GM23248 (cell line): ENCODE measurements at regions not wholly inside any gene's neighbourhood (a gene's known extent, or its start where the extent isn't known, plus 50 kb on each side); places are given as distances from the start of the nearest gene placed in this dataset.
A peak's percentile ranks its signal among the peaks of the same experiment; 100 is the strongest.

Source experiments
- DNase-seq: peaks from one replicate; pipeline ENCODE4 v3.0.0-alpha.2; 2015
- H2AFZ ChIP-seq: fragments of 200-600 bp; sonication (generic); 2 replicates; pipeline ENCODE4 v1.6.1; 2016; ENCODE audit warnings: antibody characterized with exemption
- H3F3A ChIP-seq: fragments of 200-600 bp; sonication (generic); 2 replicates; pipeline ENCODE4 v1.6.1; 2016; ENCODE audit warnings: mild to moderate bottlenecking, antibody characterized with exemption, mixed run types; ENCODE audit not compliant: insufficient read depth
- H3K27ac ChIP-seq: fragments of 200-600 bp; sonication (generic); 2 replicates; pipeline ENCODE4 v1.5.1; 2016; ENCODE audit warnings: mild to moderate bottlenecking
- H3K27me3 ChIP-seq: fragments of 200-600 bp; sonication (generic); replicated peaks from 2 replicates; pipeline ENCODE4 v1.6.1; 2016; ENCODE audit warnings: mild to moderate bottlenecking; ENCODE audit not compliant: insufficient read depth
- H3K36me3 ChIP-seq: fragments of 200-600 bp; sonication (generic); 2 replicates; pipeline ENCODE4 v1.6.1; 2016; ENCODE audit warnings: low read depth, mild to moderate bottlenecking
- H3K4me1 ChIP-seq: fragments of 200-600 bp; sonication (generic); 2 replicates; pipeline ENCODE4 v1.6.1; 2016; ENCODE audit warnings: mild to moderate bottlenecking; ENCODE audit not compliant: insufficient read depth
- H3K4me2 ChIP-seq: fragments of 200-600 bp; sonication (generic); one replicate; pipeline ENCODE4 v1.6.1; 2016; ENCODE audit warnings: mild to moderate bottlenecking; ENCODE audit not compliant: unreplicated experiment
- H3K4me3 ChIP-seq: fragments of 200-600 bp; sonication (generic); 2 replicates; pipeline ENCODE4 v1.5.1; 2016; ENCODE audit warnings: mild to moderate bottlenecking
- H3K79me2 ChIP-seq: fragments of 200-600 bp; sonication (generic); 2 replicates; pipeline ENCODE4 v1.6.1; 2016; ENCODE audit warnings: mild to moderate bottlenecking; ENCODE audit not compliant: insufficient read depth
- H3K9ac ChIP-seq: fragments of 200-600 bp; sonication (generic); 2 replicates; pipeline ENCODE4 v1.6.1; 2016; ENCODE audit warnings: mild to moderate bottlenecking
- H3K9me2 ChIP-seq: fragments of 200-600 bp; sonication (generic); 2 replicates; pipeline ENCODE4 v1.6.1; 2016; ENCODE audit warnings: mixed run types, mild to moderate bottlenecking, moderate library complexity; ENCODE audit not compliant: insufficient read depth
- H3K9me3 ChIP-seq: fragments of 200-600 bp; sonication (generic); one replicate; pipeline ENCODE4 v1.6.1; 2017; ENCODE audit warnings: low read depth
- H4K20me1 ChIP-seq: fragments of 200-600 bp; sonication (generic); 2 replicates; pipeline ENCODE4 v1.6.0; 2016; ENCODE audit not compliant: insufficient read depth
- EZH2 ChIP-seq: fragments of 200-600 bp; sonication (generic); IDR thresholded peaks from 2 replicates; pipeline ENCODE4 v1.6.1; 2018; ENCODE audit warnings: antibody characterized with exemption, mild to moderate bottlenecking; ENCODE audit not compliant: insufficient read depth, poor library complexity, severe bottlenecking
- EZH2phosphoT487 ChIP-seq: fragments of 200-600 bp; sonication (generic); IDR thresholded peaks from 2 replicates; pipeline ENCODE4 v1.6.1; 2018; ENCODE audit warnings: antibody characterized with exemption, moderate library complexity, mild to moderate bottlenecking, low read depth; ENCODE audit not compliant: insufficient read depth
- WGBS, 2 experiments: methylation state at CpG; one replicate each; pipeline ENCODE4 v1.1.6; 2015 to 2017; ENCODE audit warnings: low lambda C conversion rate in 2 of 2, low coverage in 1 of 2; ENCODE audit errors: missing lambda C conversion rate in 2 of 2; 5-methylcytosine and 5-hydroxymethylcytosine counted together
- in situ Hi-C: fragments of 300-500 bp; cut with MboI; formaldehyde crosslinking; loops from 2 replicates; pipeline ENCODE4 v1.15.0; 2020

DNA sequence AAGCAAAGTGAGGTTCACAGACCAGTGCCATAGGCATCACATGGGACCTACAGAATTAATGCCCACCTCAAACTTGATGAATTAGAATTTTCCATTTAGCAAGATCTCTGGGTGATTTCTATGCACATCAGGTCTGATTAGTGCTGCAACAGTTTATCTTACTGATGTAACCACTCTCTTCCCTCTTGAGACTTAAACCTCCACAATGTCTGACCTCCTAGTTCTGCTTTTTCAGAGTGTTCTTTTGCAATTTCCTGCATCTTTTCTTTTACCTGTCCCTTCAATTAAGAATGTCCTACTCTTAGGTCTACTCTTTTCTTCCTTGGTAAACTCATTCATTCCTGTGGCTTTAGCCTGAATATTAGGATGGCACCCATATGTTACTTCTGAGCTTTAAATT, 615.3 kb downstream of the TFAP2A start:
- H3K79me2 ChIP-seq, result no peaks in the 10 kb centered on the region
- no peak overlapping the region for H2AFZ ChIP-seq
- no peaks in the 10 kb centered on the region for H3F3A ChIP-seq
- no peak for DNase-seq
- H3K9me3 ChIP-seq, result no peaks in the 10 kb centered on the region
- no peak overlapping the region for H3K4me3 ChIP-seq
- TF ChIP-seq EZH2phosphoT487, result no peak
- TF ChIP-seq EZH2, result no peak
- in situ Hi-C loops, result no loop called here
- H3K4me1 ChIP-seq, result no peaks in the 10 kb centered on the region
- no peak overlapping the region for H3K9ac ChIP-seq
- H3K9me2 ChIP-seq, result no peaks in the 10 kb centered on the region
- H3K4me2 ChIP-seq, result no peak overlapping the region
- H3K36me3 ChIP-seq, result no peaks in the 10 kb centered on the region
- no peak overlapping the region for H3K27ac ChIP-seq
- H4K20me1 ChIP-seq, result no peaks in the 10 kb centered on the region
- H3K27me3 ChIP-seq, result no peaks in the 10 kb centered on the region

DNA sequence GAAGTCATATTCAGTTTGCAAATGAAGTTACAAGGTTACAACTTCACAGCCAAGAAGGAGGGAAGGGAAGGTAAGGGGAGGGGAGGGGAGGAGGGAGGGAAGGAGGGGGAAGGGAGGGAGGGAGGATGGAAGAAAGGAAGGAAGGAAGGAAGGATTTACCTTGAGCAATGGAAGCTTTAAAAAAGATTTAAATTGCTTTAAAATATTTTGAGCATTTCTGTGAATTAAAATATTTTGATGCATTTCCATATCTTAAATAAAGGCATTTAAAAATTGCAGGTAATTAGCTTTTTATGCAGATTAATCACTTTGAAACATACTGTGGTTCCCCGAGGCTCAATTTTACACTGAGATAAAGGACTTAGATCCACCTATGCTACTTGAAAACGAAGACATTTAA, 618.0 kb downstream of the TFAP2A start:
- no peak overlapping the region for H3K9ac ChIP-seq
- in situ Hi-C loops, result no loop called here
- H3K9me3 ChIP-seq, result no peaks in the 10 kb centered on the region
- H3K27ac ChIP-seq, result no peak overlapping the region
- H3F3A ChIP-seq, result no peaks in the 10 kb centered on the region
- H3K9me2 ChIP-seq, result no peaks in the 10 kb centered on the region
- H3K27me3 ChIP-seq, result no peaks in the 10 kb centered on the region
- H2AFZ ChIP-seq, result no peak overlapping the region
- TF ChIP-seq EZH2, result no peak
- no peak for TF ChIP-seq EZH2phosphoT487
- no peaks in the 10 kb centered on the region for H4K20me1 ChIP-seq
- H3K79me2 ChIP-seq, result no peaks in the 10 kb centered on the region
- no peaks in the 10 kb centered on the region for H3K36me3 ChIP-seq
- no peak for DNase-seq
- WGBS, 2 experiments, result 9 to 17% methylated on average over 2 of the region's 2 CpGs
- H3K4me3 ChIP-seq, result no peak overlapping the region
- H3K4me2 ChIP-seq, result no peak overlapping the region
- H3K4me1 ChIP-seq, result no peaks in the 10 kb centered on the region

DNA sequence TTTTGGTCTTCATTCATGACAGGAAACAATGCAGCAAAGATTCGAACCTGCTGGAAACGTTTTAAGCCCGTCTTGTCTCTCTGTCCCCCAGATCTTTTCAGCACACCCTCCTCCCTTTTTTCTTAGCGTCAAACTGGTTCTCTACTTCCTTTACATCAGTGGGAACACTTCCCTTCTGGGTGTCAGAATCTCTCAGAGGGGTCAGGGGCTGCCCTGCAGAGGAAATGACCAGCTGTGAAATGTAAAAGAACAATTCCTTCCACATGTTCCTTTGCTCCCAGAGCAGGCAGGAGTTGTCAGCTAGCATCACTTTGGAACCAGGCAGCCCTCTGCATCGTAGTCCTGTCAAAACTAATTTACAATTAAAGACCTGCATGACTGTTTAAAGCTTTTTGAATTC, 619.0 kb downstream of the TFAP2A start:
- H3K36me3 ChIP-seq, result no peaks in the 10 kb centered on the region
- H3K4me3 ChIP-seq, result no peak overlapping the region
- no peaks in the 10 kb centered on the region for H3K4me1 ChIP-seq
- 21 to 34% methylated on average over 5 of the region's 5 CpGs for WGBS, 2 experiments
- H2AFZ ChIP-seq, result no peak overlapping the region
- H3K9me3 ChIP-seq, result no peaks in the 10 kb centered on the region
- no peaks in the 10 kb centered on the region for H3K9me2 ChIP-seq
- H3K27me3 ChIP-seq, result no peaks in the 10 kb centered on the region
- no peak overlapping the region for H3K27ac ChIP-seq
- TF ChIP-seq EZH2phosphoT487 (no peak), EZH2 (no peak)
- H3K4me2 ChIP-seq, result no peak overlapping the region
- H4K20me1 ChIP-seq, result no peaks in the 10 kb centered on the region
- in situ Hi-C loops, result no loop called here
- H3F3A ChIP-seq, result no peaks in the 10 kb centered on the region
- DNase-seq, result no peak
- H3K79me2 ChIP-seq, result no peaks in the 10 kb centered on the region
- H3K9ac ChIP-seq, result no peak overlapping the region

DNA sequence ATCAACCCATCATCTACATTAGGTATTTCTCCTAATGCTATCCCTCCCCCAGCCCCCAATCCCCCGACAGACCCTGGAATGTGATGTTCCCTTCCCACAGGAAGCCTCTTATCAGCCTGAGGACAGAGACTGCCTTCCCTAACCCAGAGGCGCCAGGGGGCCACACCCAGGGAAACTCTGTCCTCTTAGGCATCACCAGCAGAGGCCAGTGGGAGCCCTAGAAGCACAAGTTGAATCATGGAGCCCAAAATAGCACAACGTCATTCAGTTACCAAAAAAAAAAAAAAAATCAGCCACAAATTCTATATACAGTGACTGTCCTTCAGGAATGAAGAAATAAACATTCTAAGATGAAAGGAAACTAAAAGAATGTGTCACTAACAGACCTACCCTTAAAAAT, 625.7 kb downstream of the TFAP2A start:
- no peaks in the 10 kb centered on the region for H3K9me3 ChIP-seq
- no peaks in the 10 kb centered on the region for H3K9me2 ChIP-seq
- no peaks in the 10 kb centered on the region for H4K20me1 ChIP-seq
- no peaks in the 10 kb centered on the region for H3K27me3 ChIP-seq
- H3K4me1 ChIP-seq, result no peaks in the 10 kb centered on the region
- no peak overlapping the region for H3K27ac ChIP-seq
- no peaks in the 10 kb centered on the region for H3F3A ChIP-seq
- WGBS, 2 experiments, result 10% methylated on average over 3 of the region's 3 CpGs
- H3K79me2 ChIP-seq, result no peaks in the 10 kb centered on the region
- peak; percentile 70 for DNase-seq
- H3K9ac ChIP-seq, result no peak overlapping the region
- in situ Hi-C loops, result no loop called here
- no peak overlapping the region for H3K4me3 ChIP-seq
- no peaks in the 10 kb centered on the region for H3K36me3 ChIP-seq
- no peak overlapping the region for H2AFZ ChIP-seq
- TF ChIP-seq EZH2phosphoT487 (no peak), EZH2 (no peak)
- H3K4me2 ChIP-seq, result no peak overlapping the region

DNA sequence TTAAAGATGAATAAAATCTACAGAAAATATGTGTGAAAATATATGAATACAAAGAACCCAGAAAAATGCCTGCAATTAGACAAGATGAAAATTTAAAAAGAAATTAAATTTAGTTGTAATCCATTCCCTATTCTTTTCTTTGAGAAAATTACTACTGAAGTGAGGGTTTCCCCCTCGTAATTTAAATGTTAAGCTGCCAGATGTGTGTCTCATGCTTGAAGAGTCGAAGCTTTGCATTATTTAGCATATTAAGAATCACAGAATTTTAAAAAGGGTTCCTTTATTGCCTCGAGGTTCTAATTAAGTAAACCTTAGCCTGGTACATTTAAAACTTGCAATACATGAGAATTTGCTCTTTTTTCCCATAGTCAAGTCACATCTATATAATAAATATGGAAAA, 630.1 kb downstream of the TFAP2A start:
- H3K27me3 ChIP-seq, result no peaks in the 10 kb centered on the region
- TF ChIP-seq EZH2, result no peak
- no peak for TF ChIP-seq EZH2phosphoT487
- H3K9me3 ChIP-seq, result no peaks in the 10 kb centered on the region
- in situ Hi-C loops, result no loop called here
- no peaks in the 10 kb centered on the region for H3F3A ChIP-seq
- H2AFZ ChIP-seq, result no peak overlapping the region
- H3K9me2 ChIP-seq, result no peaks in the 10 kb centered on the region
- no peaks in the 10 kb centered on the region for H3K36me3 ChIP-seq
- 13 to 25% methylated on average over 3 of the region's 3 CpGs for WGBS, 2 experiments
- no peak overlapping the region for H3K27ac ChIP-seq
- no peak overlapping the region for H3K4me3 ChIP-seq
- no peaks in the 10 kb centered on the region for H4K20me1 ChIP-seq
- H3K4me1 ChIP-seq, result no peaks in the 10 kb centered on the region
- H3K9ac ChIP-seq, result no peak overlapping the region
- no peak overlapping the region for H3K4me2 ChIP-seq
- H3K79me2 ChIP-seq, result no peaks in the 10 kb centered on the region
- DNase-seq, result no peak
